GM23248 (cell line): ENCODE measurements at regions not wholly inside any gene's neighbourhood (a gene's known extent, or its start where the extent isn't known, plus 50 kb on each side); places are given as distances from the start of the nearest gene placed in this dataset.

Experiments used
- EZH2 ChIP-seq: fragments of 200-600 bp; sonication (generic); IDR thresholded peaks from 2 replicates; pipeline ENCODE4 v1.6.1; 2018; ENCODE audit warnings: antibody characterized with exemption, mild to moderate bottlenecking; ENCODE audit not compliant: insufficient read depth, poor library complexity, severe bottlenecking
- EZH2phosphoT487 ChIP-seq: fragments of 200-600 bp; sonication (generic); IDR thresholded peaks from 2 replicates; pipeline ENCODE4 v1.6.1; 2018; ENCODE audit warnings: antibody characterized with exemption, moderate library complexity, mild to moderate bottlenecking, low read depth; ENCODE audit not compliant: insufficient read depth

DNA sequence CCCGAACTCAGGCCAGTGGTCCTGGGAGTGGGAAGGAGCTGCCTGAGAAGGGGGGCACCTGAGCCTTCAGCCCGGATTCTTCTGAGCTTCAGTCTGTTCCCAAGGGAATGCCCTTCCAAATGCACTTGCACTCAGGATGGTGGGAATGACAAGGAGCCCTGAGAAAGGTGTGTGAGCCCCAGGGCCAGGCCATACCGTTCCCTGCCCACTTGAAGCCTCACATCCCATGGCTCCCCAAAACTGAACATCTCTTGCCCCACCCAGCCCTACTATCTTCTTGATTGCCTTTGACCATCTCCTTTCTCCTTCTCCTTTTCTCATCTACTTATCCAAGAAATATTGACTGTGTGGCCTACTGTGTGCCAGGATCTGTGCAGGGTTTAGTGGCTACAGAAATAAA lies 84.4 kb upstream of the HSPA9 start:
- TF ChIP-seq EZH2 (no peak), EZH2phosphoT487 (no peak)
